ENCODE measurements at regions not wholly inside any gene's neighbourhood (a gene's known extent, or its start where the extent isn't known, plus 50 kb on each side); places are given as distances from the start of the nearest gene placed in this dataset.
"Not testable (repeated sequence)": the region's sequence is repeated elsewhere in the genome, so short reads cannot be mapped to it uniquely, and the experiment has no call there.

GRCh38 chr10:4150676-4151075, 365.7 kb upstream of the KLF6 start:
- no peaks in the 10 kb centered on the region for H3K27me3 ChIP-seq (ENCODE audit: control insufficient read depth in 2 of 2, insufficient read depth in 2 of 2, low read length in 2 of 2)
- H3K4me1 ChIP-seq (ENCODE audit: control insufficient read depth in 2 of 2, insufficient read depth in 2 of 2, low read length in 2 of 2), result peaks cover 0 to 3% of the 10 kb centered on the region in 2 donors
- intact Hi-C loops (cut with micrococcal nuclease), result no loop called here
- no peaks in the 10 kb centered on the region for H3K36me3 ChIP-seq (ENCODE audit: control insufficient read depth in 2 of 3, insufficient read depth in 3 of 3, low read length in 3 of 3)
- Mint-ChIP-seq H3K27ac (no peak overlapping the region), H3K27me3 (no peaks in the 10 kb centered on the region), H3K9me3 (peaks cover 0 to 8% (median 0%) of the 10 kb centered on the region in 11 donors), H3K4me1 (peaks cover 6 to 20% (median 15%) of the 10 kb centered on the region in 7 donors), H3K4me3 (no peak overlapping the region), H3K36me3 (peaks cover 0 to 8% (median 0%) of the 10 kb centered on the region in 5 donors)
- DNase-seq, result no peak
- H3K9me3 ChIP-seq (ENCODE audit: control insufficient read depth in 2 of 3, low read length in 3 of 3), result no peaks in the 10 kb centered on the region
- no peak for ATAC-seq
- H3K4me3 ChIP-seq (ENCODE audit: low read length), result no peak overlapping the region
- H3K27ac ChIP-seq (ENCODE audit: low read depth, low read length), result no peak overlapping the region
- ChIA-PET POLR2A (no interaction called here), CTCF (interaction anchor here (0.5 kb wide), 1 partner anchor 171 kb away, joined by 3 read pairs; no protein-coding TSS in a partner anchor)

- H3K27ac Mint-ChIP-seq; H3K27me3 ChIP-seq (ENCODE audit: control insufficient read depth in 2 of 2, insufficient read depth in 2 of 2, low read length in 2 of 2); H3K27me3 Mint-ChIP-seq; H3K9me3 ChIP-seq (ENCODE audit: control insufficient read depth in 2 of 3, low read length in 3 of 3); H3K36me3 Mint-ChIP-seq; H3K4me1 ChIP-seq (ENCODE audit: control insufficient read depth in 2 of 2, insufficient read depth in 2 of 2, low read length in 2 of 2); intact Hi-C loops (cut with micrococcal nuclease); H3K4me3 Mint-ChIP-seq; H3K36me3 ChIP-seq (ENCODE audit: control insufficient read depth in 2 of 3, insufficient read depth in 3 of 3, low read length in 3 of 3); DNase-seq; POLR2A ChIA-PET; CTCF ChIA-PET; H3K4me3 ChIP-seq (ENCODE audit: low read length); H3K27ac ChIP-seq (ENCODE audit: low read depth, low read length); ATAC-seq: not testable (repeated sequence)
- H3K9me3 Mint-ChIP-seq, result peaks cover 0 to 10% (median 0%) of the 10 kb centered on the region in 11 donors
- H3K4me1 Mint-ChIP-seq, result peaks cover 6 to 11% (median 8%) of the 10 kb centered on the region in 7 donors
These were observed 364.5 kb upstream of the KLF6 start for GRCh38 chr10:4149460-4149859.

- DNase-seq (no peak), ATAC-seq (no peak)
- Mint-ChIP-seq H3K27me3 (peaks cover 0 to 2% (median 0%) of the 10 kb centered on the region in 5 donors), H3K4me1 (peaks cover 0 to 3% (median 0%) of the 10 kb centered on the region in 7 donors), H3K36me3 (peaks cover 0 to 10% (median 0%) of the 10 kb centered on the region in 5 donors), H3K27ac (no peak overlapping the region), H3K9me3 (peaks cover 0 to 10% (median under 1%) of the 10 kb centered on the region in 11 donors), H3K4me3 (no peak overlapping the region)
- Histone ChIP-seq H3K4me3 (ENCODE audit: low read length) (no peak overlapping the region), H3K9me3 (ENCODE audit: control insufficient read depth in 2 of 3, low read length in 3 of 3) (no peaks in the 10 kb centered on the region), H3K27me3 (ENCODE audit: control insufficient read depth in 2 of 2, insufficient read depth in 2 of 2, low read length in 2 of 2) (no peaks in the 10 kb centered on the region), H3K4me1 (ENCODE audit: control insufficient read depth in 2 of 2, insufficient read depth in 2 of 2, low read length in 2 of 2) (no peaks in the 10 kb centered on the region), H3K27ac (ENCODE audit: low read depth, low read length) (no peak overlapping the region), H3K36me3 (ENCODE audit: control insufficient read depth in 2 of 3, insufficient read depth in 3 of 3, low read length in 3 of 3) (no peaks in the 10 kb centered on the region)
- ChIA-PET POLR2A (no interaction called here), CTCF (no interaction called here)
- intact Hi-C loops (cut with micrococcal nuclease), result no loop called here
These were observed 362.2 kb upstream of the KLF6 start for GRCh38 chr10:4147245-4147644.

GRCh38 chr10:4144817-4145216, 359.8 kb upstream of the KLF6 start:
- no peaks in the 10 kb centered on the region for H3K36me3 ChIP-seq (ENCODE audit: control insufficient read depth in 2 of 3, insufficient read depth in 3 of 3, low read length in 3 of 3)
- H3K27ac ChIP-seq (ENCODE audit: low read depth, low read length), result no peak overlapping the region
- H3K36me3 Mint-ChIP-seq, result peaks cover 0 to 26% (median 6%) of the 10 kb centered on the region in 5 donors
- ChIA-PET CTCF (no interaction called here), POLR2A (interaction anchor here (0.7 kb wide), 2 partner anchors 388 to 717 kb away, joined by 3 read pairs; no protein-coding TSS in a partner anchor)
- H3K4me1 ChIP-seq (ENCODE audit: control insufficient read depth in 2 of 2, insufficient read depth in 2 of 2, low read length in 2 of 2), result no peaks in the 10 kb centered on the region
- no peaks in the 10 kb centered on the region for H3K4me1 Mint-ChIP-seq
- no peak for ATAC-seq
- H3K4me3 ChIP-seq (ENCODE audit: low read length), result no peak overlapping the region
- no peaks in the 10 kb centered on the region for H3K27me3 ChIP-seq (ENCODE audit: control insufficient read depth in 2 of 2, insufficient read depth in 2 of 2, low read length in 2 of 2)
- H3K27me3 Mint-ChIP-seq, result peaks cover 0 to 2% (median 0%) of the 10 kb centered on the region in 5 donors
- no peak for DNase-seq
- H3K27ac Mint-ChIP-seq, result no peak overlapping the region
- H3K4me3 Mint-ChIP-seq, result no peak overlapping the region
- H3K9me3 Mint-ChIP-seq, result peaks cover 0 to 29% (median 18%) of the 10 kb centered on the region in 11 donors
- intact Hi-C loops (cut with micrococcal nuclease), result no loop called here
- peaks cover 0 to 12% (median 0%) of the 10 kb centered on the region in 3 experiments for H3K9me3 ChIP-seq (ENCODE audit: control insufficient read depth in 2 of 3, low read length in 3 of 3)

GRCh38 chr10:4141471-4141870, 356.5 kb upstream of the KLF6 start:
- Mint-ChIP-seq H3K4me3 (no peak overlapping the region), H3K9me3 (peaks cover 4 to 36% (median 23%) of the 10 kb centered on the region in 11 donors), H3K27ac (peak overlapping the region in 1 of 9 donors; percentile 65), H3K4me1 (no peaks in the 10 kb centered on the region), H3K27me3 (peaks cover 0 to 2% (median 0%) of the 10 kb centered on the region in 5 donors), H3K36me3 (peaks cover 0 to 35% (median 9%) of the 10 kb centered on the region in 5 donors)
- ChIA-PET CTCF (interaction anchor here (0.6 kb wide), 1 partner anchor 364 kb away, joined by 4 read pairs; no protein-coding TSS in a partner anchor), POLR2A (no interaction called here)
- Histone ChIP-seq H3K27me3 (ENCODE audit: control insufficient read depth in 2 of 2, insufficient read depth in 2 of 2, low read length in 2 of 2) (no peaks in the 10 kb centered on the region), H3K36me3 (ENCODE audit: control insufficient read depth in 2 of 3, insufficient read depth in 3 of 3, low read length in 3 of 3) (no peaks in the 10 kb centered on the region), H3K9me3 (ENCODE audit: control insufficient read depth in 2 of 3, low read length in 3 of 3) (peaks cover 0 to 12% (median 0%) of the 10 kb centered on the region in 3 experiments), H3K27ac (ENCODE audit: low read depth, low read length) (no peak overlapping the region), H3K4me3 (ENCODE audit: low read length) (no peak overlapping the region), H3K4me1 (ENCODE audit: control insufficient read depth in 2 of 2, insufficient read depth in 2 of 2, low read length in 2 of 2) (no peaks in the 10 kb centered on the region)
- ATAC-seq (peak; percentile 26), DNase-seq (no peak)
- intact Hi-C loops (cut with micrococcal nuclease), result no loop called here

- ChIA-PET POLR2A (no interaction called here), CTCF (interaction anchor here (0.7 kb wide), 1 partner anchor 10 kb away, joined by 3 read pairs; no protein-coding TSS in a partner anchor)
- H3K4me3 Mint-ChIP-seq, result no peak overlapping the region
- H3K27me3 ChIP-seq (ENCODE audit: control insufficient read depth in 2 of 2, insufficient read depth in 2 of 2, low read length in 2 of 2), result no peaks in the 10 kb centered on the region
- peaks cover 0 to 2% (median 0%) of the 10 kb centered on the region in 5 donors for H3K27me3 Mint-ChIP-seq
- peaks cover 0 to 12% (median 0%) of the 10 kb centered on the region in 3 experiments for H3K9me3 ChIP-seq (ENCODE audit: control insufficient read depth in 2 of 3, low read length in 3 of 3)
- peaks cover 0 to 3% of the 10 kb centered on the region in 2 donors for H3K4me1 ChIP-seq (ENCODE audit: control insufficient read depth in 2 of 2, insufficient read depth in 2 of 2, low read length in 2 of 2)
- no peak for DNase-seq
- peaks cover 4 to 38% (median 23%) of the 10 kb centered on the region in 11 donors for H3K9me3 Mint-ChIP-seq
- intact Hi-C loops (cut with micrococcal nuclease), result loop anchor here in 1 of 2 donors (10.0 kb wide), 1 partner anchor 683 kb away; no protein-coding TSS in a partner anchor
- no peak for ATAC-seq
- H3K27ac Mint-ChIP-seq, result no peak overlapping the region
- H3K36me3 ChIP-seq (ENCODE audit: control insufficient read depth in 2 of 3, insufficient read depth in 3 of 3, low read length in 3 of 3), result no peaks in the 10 kb centered on the region
- H3K4me3 ChIP-seq (ENCODE audit: low read length), result no peak overlapping the region
- H3K36me3 Mint-ChIP-seq, result peaks cover 0 to 42% (median 9%) of the 10 kb centered on the region in 5 donors
- no peak overlapping the region for H3K27ac ChIP-seq (ENCODE audit: low read depth, low read length)
- H3K4me1 Mint-ChIP-seq, result peaks cover 0 to 18% (median 0%) of the 10 kb centered on the region in 7 donors
These were observed 353.2 kb upstream of the KLF6 start for GRCh38 chr10:4138146-4138721.

Measured in naive thymus-derived CD4-positive, alpha-beta T cell (primary cell).